ENCODE measurements at regions not wholly inside any gene's neighbourhood (a gene's known extent, or its start where the extent isn't known, plus 50 kb on each side); places are given as distances from the start of the nearest gene placed in this dataset.

DNA sequence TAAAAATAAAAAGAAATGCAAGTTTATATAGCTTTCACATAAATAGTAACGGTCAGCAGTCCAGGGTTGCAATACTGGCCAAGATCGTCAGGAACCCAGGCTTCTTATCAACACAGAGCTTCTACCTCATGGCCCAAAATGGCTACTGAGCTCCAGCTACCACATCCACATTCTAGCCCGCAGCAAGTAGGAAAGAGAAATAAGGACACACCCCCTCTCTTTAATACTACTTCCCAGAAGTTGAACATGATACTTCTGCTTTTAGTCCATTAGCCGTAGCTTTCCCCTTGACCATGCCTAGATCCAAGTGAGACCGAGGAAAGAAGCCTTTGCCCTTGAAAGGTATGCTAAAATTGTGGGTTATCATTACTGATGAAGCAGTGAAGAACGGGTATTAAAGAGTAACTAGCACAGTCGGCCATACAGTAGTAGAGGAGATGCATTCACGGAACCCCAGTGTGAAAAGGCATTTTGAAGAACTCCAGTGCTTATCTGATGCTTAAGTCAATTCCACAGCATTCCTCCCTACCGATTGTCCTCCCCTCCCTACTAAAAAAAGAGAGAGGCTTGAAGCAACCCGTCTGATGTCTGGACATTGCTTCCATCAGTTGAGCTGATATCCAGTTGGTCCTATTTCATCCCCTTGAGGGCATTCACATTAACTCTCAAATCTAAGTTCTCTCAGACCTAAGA is 226.9 kb upstream of the RREB1 start:
- no peak for DNase-seq (ENCODE audit: low read depth)
- no peak for TF ChIP-seq CTCF (IDR thresholded peaks at IDR 0.05; ENCODE audit: low read depth, low read length, missing control alignments)
- H3K4me3 ChIP-seq (ENCODE audit: low read depth, low read length), result no peak overlapping the region

- TF ChIP-seq CTCF (IDR thresholded peaks at IDR 0.05; ENCODE audit: low read depth, low read length, missing control alignments), result peak; percentile 11
- no peak overlapping the region for H3K4me3 ChIP-seq (ENCODE audit: low read depth, low read length)
- DNase-seq (ENCODE audit: low read depth), result no peak
These were observed 226.1 kb upstream of the RREB1 start for GRCh38 chr6:6881438-6882225.

DNA sequence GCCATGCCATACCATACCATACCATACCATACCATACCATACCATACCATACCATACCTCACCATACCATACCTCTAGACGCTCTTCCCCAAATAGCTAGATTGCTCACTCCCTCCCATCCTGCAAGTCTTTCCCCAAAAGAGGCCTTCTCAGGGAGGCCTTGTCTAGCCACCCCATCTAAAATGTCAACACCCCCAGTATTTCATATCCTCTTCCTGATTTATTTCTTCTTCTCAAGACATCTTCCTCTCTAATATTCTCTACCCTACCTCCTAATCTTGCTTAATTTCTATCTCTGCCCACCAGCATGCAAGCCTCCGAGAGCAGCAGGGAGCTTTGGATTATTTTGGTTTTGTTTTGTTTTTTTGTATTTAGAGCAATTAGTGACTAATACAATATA is 225.2 kb upstream of the RREB1 start:
- DNase-seq (ENCODE audit: low read depth), result no peak
- TF ChIP-seq CTCF (IDR thresholded peaks at IDR 0.05; ENCODE audit: low read depth, low read length, missing control alignments), result no peak
- no peak overlapping the region for H3K4me3 ChIP-seq (ENCODE audit: low read depth, low read length)

GRCh38 chr6:6883011-6883410 is 224.8 kb upstream of the RREB1 start:
- no peak for DNase-seq (ENCODE audit: low read depth)
- no peak for TF ChIP-seq CTCF (IDR thresholded peaks at IDR 0.05; ENCODE audit: low read depth, low read length, missing control alignments)
- no peak overlapping the region for H3K4me3 ChIP-seq (ENCODE audit: low read depth, low read length)

- no peak for DNase-seq (ENCODE audit: low read depth)
- no peak for TF ChIP-seq CTCF (IDR thresholded peaks at IDR 0.05; ENCODE audit: low read depth, low read length, missing control alignments)
- no peak overlapping the region for H3K4me3 ChIP-seq (ENCODE audit: low read depth, low read length)
These were observed 223.6 kb upstream of the RREB1 start for GRCh38 chr6:6884193-6884627.

- H3K4me3 ChIP-seq (ENCODE audit: low read depth, low read length), result no peak overlapping the region
- no peak for TF ChIP-seq CTCF (IDR thresholded peaks at IDR 0.05; ENCODE audit: low read depth, low read length, missing control alignments)
- no peak for DNase-seq (ENCODE audit: low read depth)
These were observed 222.8 kb upstream of the RREB1 start for GRCh38 chr6:6884916-6885315.
